GM23338 (cell line): ENCODE measurements at regions not wholly inside any gene's neighbourhood (a gene's known extent, or its start where the extent isn't known, plus 50 kb on each side); places are given as distances from the start of the nearest gene placed in this dataset.

ENCODE experiments used
- CREB1 ChIP-seq: fragments of 250-450 bp; sonication (Bioruptor Pico); IDR thresholded peaks from 2 replicates; pipeline ENCODE4 v1.5.0; 2020; ENCODE audit warnings: low read depth, mild to moderate bottlenecking, moderate library complexity
- EZH2 ChIP-seq: fragments of 200-600 bp; sonication (generic); IDR thresholded peaks from one replicate; pipeline ENCODE4 v1.8.0; 2017; ENCODE audit warnings: antibody characterized with exemption, mild to moderate bottlenecking, low read depth; ENCODE audit not compliant: unreplicated experiment
- EZH2phosphoT487 ChIP-seq: fragments of 200-600 bp; sonication (generic); IDR thresholded peaks from one replicate; pipeline ENCODE4 v1.8.1; 2018; ENCODE audit warnings: antibody characterized with exemption; ENCODE audit not compliant: unreplicated experiment
- JUNB ChIP-seq: IDR thresholded peaks from one replicate; pipeline ENCODE4 v1.6.1; 2016; ENCODE audit warnings: antibody characterized with exemption; ENCODE audit not compliant: unreplicated experiment
- NANOG ChIP-seq: IDR thresholded peaks from 2 replicates; pipeline ENCODE4 v1.6.1; 2016; ENCODE audit warnings: antibody characterized with exemption, borderline replicate concordance
- POLR2AphosphoS5 ChIP-seq: IDR thresholded peaks from 2 replicates; pipeline ENCODE4 v1.6.1; 2016; ENCODE audit warnings: antibody characterized with exemption, low read depth
- REST ChIP-seq: IDR thresholded peaks from one replicate; pipeline ENCODE4 v1.6.1; 2018; ENCODE audit warnings: antibody characterized with exemption; ENCODE audit not compliant: unreplicated experiment
- STAT1 ChIP-seq: IDR thresholded peaks from one replicate; pipeline ENCODE4 v1.6.1; 2016; ENCODE audit warnings: antibody characterized with exemption; ENCODE audit not compliant: unreplicated experiment
- ZNF114 ChIP-seq: fragments of 250-450 bp; sonication (Bioruptor Pico); IDR thresholded peaks from 2 replicates; pipeline ENCODE4 v1.5.0; 2020; ENCODE audit warnings: mild to moderate bottlenecking, moderate library complexity
- ZNF331 ChIP-seq: fragments of 250-450 bp; sonication (Bioruptor Pico); IDR thresholded peaks from 2 replicates; pipeline ENCODE4 v1.5.0; 2020; ENCODE audit warnings: low read depth, mild to moderate bottlenecking, moderate library complexity
- ZNF462 ChIP-seq: fragments of 250-450 bp; sonication (Bioruptor Pico); IDR thresholded peaks from 2 replicates; pipeline ENCODE4 v1.5.0; 2020; ENCODE audit warnings: mild to moderate bottlenecking, moderate library complexity
- TF ChIP-seq, protein P1 (sequence below), 2 experiments: fragments of 200-600 bp in 1 of 2; sonication (generic) in 1 of 2; conservative IDR thresholded peaks; 2 replicates each; pipeline versions ENCODE4 v1.5.1 to v1.6.1; 2016 to 2017; ENCODE audit warnings: antibody characterized with exemption in 2 of 2, low read depth in 2 of 2, mild to moderate bottlenecking in 2 of 2, moderate library complexity in 1 of 2
- TF ChIP-seq, protein P2 (sequence below): IDR thresholded peaks from 2 replicates; pipeline ENCODE4 v1.6.1; 2016; ENCODE audit warnings: antibody characterized with exemption

DNA sequence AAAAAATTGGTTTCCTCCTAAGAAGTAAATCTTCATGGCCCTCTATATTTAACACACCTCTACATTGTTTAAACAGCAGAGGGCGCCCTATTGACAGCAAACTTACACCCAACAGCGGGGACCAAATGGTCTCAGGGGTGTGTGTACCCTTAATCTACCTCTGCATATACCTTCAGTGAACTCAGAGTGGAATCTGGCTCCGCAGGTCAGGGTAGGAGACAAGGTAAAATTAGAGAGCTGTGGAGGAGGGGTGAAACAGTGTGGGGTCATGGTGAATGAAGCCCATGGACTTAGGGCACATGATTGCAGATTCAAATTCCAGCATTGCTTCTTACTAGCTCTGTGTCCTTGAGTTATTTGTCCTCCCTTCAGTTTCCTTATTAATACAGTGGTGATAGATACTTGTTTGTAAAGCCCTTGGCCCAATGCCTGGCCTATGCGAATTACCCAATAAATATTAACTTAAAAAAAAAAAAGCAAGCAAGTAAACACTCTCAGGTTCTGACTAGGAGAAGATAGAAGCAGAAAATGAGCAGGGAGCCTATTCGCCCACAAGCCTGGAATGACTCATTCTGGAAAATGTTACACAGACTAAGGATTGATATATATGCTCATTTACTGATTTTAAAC lies 122.9 kb downstream of the CAVIN4 start:
- TF ChIP-seq REST (no peak), EZH2 (no peak), EZH2phosphoT487 (no peak), POLR2AphosphoS5 (no peak), JUNB (no peak), CREB1 (no peak), STAT1 (no peak), NANOG (no peak), ZNF331 (CRISPR knock-in tag) (no peak), ZNF114 (no peak), ZNF462 (CRISPR knock-in tag) (no peak)
- TF ChIP-seq, protein P1, sequence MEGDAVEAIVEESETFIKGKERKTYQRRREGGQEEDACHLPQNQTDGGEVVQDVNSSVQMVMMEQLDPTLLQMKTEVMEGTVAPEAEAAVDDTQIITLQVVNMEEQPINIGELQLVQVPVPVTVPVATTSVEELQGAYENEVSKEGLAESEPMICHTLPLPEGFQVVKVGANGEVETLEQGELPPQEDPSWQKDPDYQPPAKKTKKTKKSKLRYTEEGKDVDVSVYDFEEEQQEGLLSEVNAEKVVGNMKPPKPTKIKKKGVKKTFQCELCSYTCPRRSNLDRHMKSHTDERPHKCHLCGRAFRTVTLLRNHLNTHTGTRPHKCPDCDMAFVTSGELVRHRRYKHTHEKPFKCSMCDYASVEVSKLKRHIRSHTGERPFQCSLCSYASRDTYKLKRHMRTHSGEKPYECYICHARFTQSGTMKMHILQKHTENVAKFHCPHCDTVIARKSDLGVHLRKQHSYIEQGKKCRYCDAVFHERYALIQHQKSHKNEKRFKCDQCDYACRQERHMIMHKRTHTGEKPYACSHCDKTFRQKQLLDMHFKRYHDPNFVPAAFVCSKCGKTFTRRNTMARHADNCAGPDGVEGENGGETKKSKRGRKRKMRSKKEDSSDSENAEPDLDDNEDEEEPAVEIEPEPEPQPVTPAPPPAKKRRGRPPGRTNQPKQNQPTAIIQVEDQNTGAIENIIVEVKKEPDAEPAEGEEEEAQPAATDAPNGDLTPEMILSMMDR (conservative IDR thresholded peaks at IDR 0.05; ENCODE audit: low read depth in 2 of 2) = peak; percentile 81 to 96
- TF ChIP-seq, protein P2, sequence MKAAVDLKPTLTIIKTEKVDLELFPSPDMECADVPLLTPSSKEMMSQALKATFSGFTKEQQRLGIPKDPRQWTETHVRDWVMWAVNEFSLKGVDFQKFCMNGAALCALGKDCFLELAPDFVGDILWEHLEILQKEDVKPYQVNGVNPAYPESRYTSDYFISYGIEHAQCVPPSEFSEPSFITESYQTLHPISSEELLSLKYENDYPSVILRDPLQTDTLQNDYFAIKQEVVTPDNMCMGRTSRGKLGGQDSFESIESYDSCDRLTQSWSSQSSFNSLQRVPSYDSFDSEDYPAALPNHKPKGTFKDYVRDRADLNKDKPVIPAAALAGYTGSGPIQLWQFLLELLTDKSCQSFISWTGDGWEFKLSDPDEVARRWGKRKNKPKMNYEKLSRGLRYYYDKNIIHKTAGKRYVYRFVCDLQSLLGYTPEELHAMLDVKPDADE = no peak
